ENCODE measurements at regions not wholly inside any gene's neighbourhood (a gene's known extent, or its start where the extent isn't known, plus 50 kb on each side); places are given as distances from the start of the nearest gene placed in this dataset.
"Not testable (repeated sequence)": the region's sequence is repeated elsewhere in the genome, so short reads cannot be mapped to it uniquely, and the experiment has no call there.

GRCh38 chrX:122270809-122271494 is 913.1 kb upstream of the GRIA3 start:
- no peak for DNase-seq
- no peak for TF ChIP-seq POLR2AphosphoS5 (IDR thresholded peaks at IDR 0.05)
- TF ChIP-seq, protein P1, sequence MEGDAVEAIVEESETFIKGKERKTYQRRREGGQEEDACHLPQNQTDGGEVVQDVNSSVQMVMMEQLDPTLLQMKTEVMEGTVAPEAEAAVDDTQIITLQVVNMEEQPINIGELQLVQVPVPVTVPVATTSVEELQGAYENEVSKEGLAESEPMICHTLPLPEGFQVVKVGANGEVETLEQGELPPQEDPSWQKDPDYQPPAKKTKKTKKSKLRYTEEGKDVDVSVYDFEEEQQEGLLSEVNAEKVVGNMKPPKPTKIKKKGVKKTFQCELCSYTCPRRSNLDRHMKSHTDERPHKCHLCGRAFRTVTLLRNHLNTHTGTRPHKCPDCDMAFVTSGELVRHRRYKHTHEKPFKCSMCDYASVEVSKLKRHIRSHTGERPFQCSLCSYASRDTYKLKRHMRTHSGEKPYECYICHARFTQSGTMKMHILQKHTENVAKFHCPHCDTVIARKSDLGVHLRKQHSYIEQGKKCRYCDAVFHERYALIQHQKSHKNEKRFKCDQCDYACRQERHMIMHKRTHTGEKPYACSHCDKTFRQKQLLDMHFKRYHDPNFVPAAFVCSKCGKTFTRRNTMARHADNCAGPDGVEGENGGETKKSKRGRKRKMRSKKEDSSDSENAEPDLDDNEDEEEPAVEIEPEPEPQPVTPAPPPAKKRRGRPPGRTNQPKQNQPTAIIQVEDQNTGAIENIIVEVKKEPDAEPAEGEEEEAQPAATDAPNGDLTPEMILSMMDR (IDR thresholded peaks at IDR 0.05 in 8 of 11, conservative IDR thresholded peaks at IDR 0.05 in 3 of 11) = no peak
- TF ChIP-seq POLR2A (IDR thresholded peaks at IDR 0.05) = no peak
- H3K27ac ChIP-seq = no peak overlapping the region
- peaks cover 0 to 5% (median 0%) of the 10 kb centered on the region in 8 donors for H3K9me3 ChIP-seq
- WGBS, 5 donors = 75 to 88% (median 79%) methylated on average over 7 of the region's 7 CpGs
- no peak overlapping the region for H3K4me3 ChIP-seq
- H3K4me1 ChIP-seq = no peaks in the 10 kb centered on the region
- intact Hi-C loops (cut with DNase I; ENCODE audit: low total_unique reads) = no loop called here
- no peaks in the 10 kb centered on the region for H3K27me3 ChIP-seq (replicated peaks in 1 of 7)
- no peaks in the 10 kb centered on the region for H3K36me3 ChIP-seq

GRCh38 chrX:122272011-122272410 is 912.1 kb upstream of the GRIA3 start:
- peaks cover 0 to 5% (median 0%) of the 10 kb centered on the region in 8 donors for H3K9me3 ChIP-seq
- H3K36me3 ChIP-seq = no peaks in the 10 kb centered on the region
- H3K4me1 ChIP-seq = no peaks in the 10 kb centered on the region
- H3K27me3 ChIP-seq (replicated peaks in 1 of 7) = no peaks in the 10 kb centered on the region
- no peak overlapping the region for H3K27ac ChIP-seq
- DNase-seq = no peak
- intact Hi-C loops (cut with DNase I; ENCODE audit: low total_unique reads) = no loop called here
- TF ChIP-seq POLR2AphosphoS5 (IDR thresholded peaks at IDR 0.05) (no peak), POLR2A (IDR thresholded peaks at IDR 0.05) (no peak)
- TF ChIP-seq, protein P1 (IDR thresholded peaks at IDR 0.05 in 8 of 11, conservative IDR thresholded peaks at IDR 0.05 in 3 of 11) = no peak
- 39 to 75% (median 63%) methylated on average over 1 of the region's 1 CpG for WGBS, 5 donors
- H3K4me3 ChIP-seq = no peak overlapping the region

- no peak overlapping the region for H3K4me3 ChIP-seq
- intact Hi-C loops (cut with DNase I; ENCODE audit: low total_unique reads) = no loop called here
- no peak overlapping the region for H3K27ac ChIP-seq
Measured at GRCh38 chrX:122279746-122280145, 904.3 kb upstream of the GRIA3 start.

DNA sequence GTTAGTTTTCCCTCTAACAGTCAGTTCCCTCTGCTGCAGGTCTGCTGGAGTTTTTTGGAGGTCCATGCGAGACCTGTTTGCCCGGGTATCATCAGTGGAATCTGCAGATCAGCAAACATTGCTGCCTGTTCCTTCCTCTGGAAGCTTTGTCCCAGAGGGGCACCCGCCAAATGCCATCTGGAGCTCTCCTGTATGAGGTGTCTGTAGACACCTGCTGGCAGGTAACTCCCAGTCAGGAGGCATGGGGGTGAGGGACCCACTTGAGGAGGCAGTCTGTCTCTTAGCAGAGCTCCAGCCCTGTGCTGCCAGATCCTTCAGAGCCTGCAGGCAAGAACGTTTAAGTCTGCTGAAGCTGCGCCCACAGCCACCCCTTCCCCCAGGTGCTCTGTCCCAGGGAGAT is 884.3 kb upstream of the GRIA3 start:
- H3K36me3 ChIP-seq; H3K4me1 ChIP-seq; H3K4me3 ChIP-seq; intact Hi-C loops (cut with DNase I; ENCODE audit: low total_unique reads); DNase-seq; H3K27ac ChIP-seq; H3K27me3 ChIP-seq (replicated peaks in 1 of 7); H3K9me3 ChIP-seq: not testable (repeated sequence)
- WGBS, 5 donors = 77 to 92% (median 89%) methylated on average over 3 to 5 of the region's 5 CpGs

More at GRCh38 chrX:122279746-122280145, 904.3 kb upstream of the GRIA3 start:
- Histone ChIP-seq H3K9me3 (no peaks in the 10 kb centered on the region), H3K27me3 (replicated peaks in 1 of 7) (no peaks in the 10 kb centered on the region), H3K36me3 (no peaks in the 10 kb centered on the region), H3K4me1 (no peaks in the 10 kb centered on the region)
- no peak for DNase-seq
- 77 to 100% (median 82%) methylated on average over 1 of the region's 1 CpG for WGBS, 5 donors
- TF ChIP-seq POLR2AphosphoS5 (IDR thresholded peaks at IDR 0.05) (no peak), POLR2A (IDR thresholded peaks at IDR 0.05) (no peak)
- TF ChIP-seq, protein P1 (IDR thresholded peaks at IDR 0.05 in 8 of 11, conservative IDR thresholded peaks at IDR 0.05 in 3 of 11) = no peak

Data from spleen (tissue), 11 donors.